Astrocyte (in vitro differentiated cells and primary cell): ENCODE measurements at regions not wholly inside any gene's neighbourhood (a gene's known extent, or its start where the extent isn't known, plus 50 kb on each side); places are given as distances from the start of the nearest gene placed in this dataset.

Experiments
- EZH2 ChIP-seq: IDR thresholded peaks from 2 replicates; pipeline ENCODE4 v1.6.1; 2012; ENCODE audit warnings: mild to moderate bottlenecking, low read length, inconsistent platforms; ENCODE audit not compliant: insufficient read depth
- TF ChIP-seq, protein P1 (sequence below): IDR thresholded peaks from 2 replicates; pipeline ENCODE4 v1.5.1; 2011; ENCODE audit warnings: low read depth, mild to moderate bottlenecking, inconsistent platforms, low read length, moderate library complexity; ENCODE audit not compliant: insufficient read depth

DNA sequence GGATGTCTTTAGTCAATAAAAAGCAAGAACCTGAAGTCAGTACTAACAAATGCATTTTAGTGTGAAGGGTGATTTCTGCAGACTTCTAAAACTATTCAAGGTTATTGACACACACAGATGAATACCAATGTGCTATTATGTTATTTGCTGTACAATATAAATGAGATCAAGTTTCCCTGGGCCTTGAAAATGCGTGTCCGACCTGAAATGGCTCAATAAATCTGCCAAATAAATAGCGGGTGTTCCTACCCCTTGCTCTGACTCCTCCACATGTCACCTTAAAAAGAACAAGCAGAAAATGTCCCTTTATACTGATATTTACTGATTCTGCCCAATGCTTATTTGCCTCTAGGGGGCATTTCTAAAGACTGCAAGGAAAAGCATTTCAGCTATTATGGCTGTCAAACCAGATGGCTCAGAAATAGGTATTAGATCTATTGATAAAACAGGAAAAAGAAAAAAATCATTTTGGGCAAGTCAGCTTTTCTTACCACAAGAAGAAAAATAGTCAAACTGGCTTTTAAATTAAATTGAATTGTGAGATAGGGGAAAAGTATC is 367.3 kb upstream of the KITLG start:
- TF ChIP-seq, protein P1, sequence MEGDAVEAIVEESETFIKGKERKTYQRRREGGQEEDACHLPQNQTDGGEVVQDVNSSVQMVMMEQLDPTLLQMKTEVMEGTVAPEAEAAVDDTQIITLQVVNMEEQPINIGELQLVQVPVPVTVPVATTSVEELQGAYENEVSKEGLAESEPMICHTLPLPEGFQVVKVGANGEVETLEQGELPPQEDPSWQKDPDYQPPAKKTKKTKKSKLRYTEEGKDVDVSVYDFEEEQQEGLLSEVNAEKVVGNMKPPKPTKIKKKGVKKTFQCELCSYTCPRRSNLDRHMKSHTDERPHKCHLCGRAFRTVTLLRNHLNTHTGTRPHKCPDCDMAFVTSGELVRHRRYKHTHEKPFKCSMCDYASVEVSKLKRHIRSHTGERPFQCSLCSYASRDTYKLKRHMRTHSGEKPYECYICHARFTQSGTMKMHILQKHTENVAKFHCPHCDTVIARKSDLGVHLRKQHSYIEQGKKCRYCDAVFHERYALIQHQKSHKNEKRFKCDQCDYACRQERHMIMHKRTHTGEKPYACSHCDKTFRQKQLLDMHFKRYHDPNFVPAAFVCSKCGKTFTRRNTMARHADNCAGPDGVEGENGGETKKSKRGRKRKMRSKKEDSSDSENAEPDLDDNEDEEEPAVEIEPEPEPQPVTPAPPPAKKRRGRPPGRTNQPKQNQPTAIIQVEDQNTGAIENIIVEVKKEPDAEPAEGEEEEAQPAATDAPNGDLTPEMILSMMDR = no peak
- TF ChIP-seq EZH2 = no peak
